OCI-LY7 (cell line): ENCODE measurements at regions not wholly inside any gene's neighbourhood (a gene's known extent, or its start where the extent isn't known, plus 50 kb on each side); places are given as distances from the start of the nearest gene placed in this dataset.

ENCODE experiments used
- BruUV-seq: library from RNA; stranded (reverse); fragments of 400-500 nt; replicated peaks from 2 replicates; lab custom pipeline; 2021; lab: Mats Ljungman, UMichigan
- CTCF ChIA-PET: fragments of 300-600 bp; sonication (Branson Sonifier 250); formaldehyde crosslinking; loops from one replicate; lab custom pipeline; 2022; ENCODE audit warnings: antibody characterized with exemption; ENCODE audit not compliant: unreplicated experiment; lab: Charles Lee
- POLR2A ChIA-PET: fragments of 300-600 bp; sonication (Branson Sonifier 250); formaldehyde crosslinking; loops from one replicate; lab custom pipeline; 2022; ENCODE audit warnings: antibody characterized with exemption; lab: Charles Lee
- DNase-seq: peaks from one replicate; pipeline ENCODE4 v3.0.0-alpha.2; 2015; ENCODE audit warnings: low spot score
- H2AFZ ChIP-seq: fragments of 200-600 bp; sonication (generic), shearing (Covaris generic); 2 replicates; pipeline ENCODE4 v1.6.1; 2014; ENCODE audit warnings: mild to moderate bottlenecking, antibody characterized with exemption, low read length, moderate library complexity
- H3K27ac ChIP-seq: fragments of 200-600 bp; sonication (generic); 2 replicates; pipeline ENCODE4 v1.5.1; 2014; ENCODE audit warnings: mixed run types, low read depth, mild to moderate bottlenecking, moderate library complexity, low read length, inconsistent platforms; ENCODE audit not compliant: poor library complexity, severe bottlenecking
- H3K36me3 ChIP-seq: fragments of 200-600 bp; sonication (generic); 2 replicates; pipeline ENCODE4 v1.6.1; 2014; ENCODE audit warnings: mild to moderate bottlenecking, antibody characterized with exemption, low read length, moderate library complexity, mixed read lengths; ENCODE audit not compliant: insufficient read depth
- H3K4me1 ChIP-seq: fragments of 200-600 bp; sonication (generic); 2 replicates; pipeline ENCODE4 v1.5.1; 2014; ENCODE audit warnings: mild to moderate bottlenecking, low read length; ENCODE audit not compliant: insufficient read depth, poor library complexity, severe bottlenecking
- H3K4me2 ChIP-seq: fragments of 200-600 bp; sonication (generic); 2 replicates; pipeline ENCODE4 v1.6.1; 2014; ENCODE audit warnings: mild to moderate bottlenecking, low read length
- H3K4me3 ChIP-seq: fragments of 200-600 bp; sonication (generic); 2 replicates; pipeline ENCODE4 v1.5.1; 2014; ENCODE audit warnings: mild to moderate bottlenecking, low read depth, low read length; ENCODE audit not compliant: poor library complexity, severe bottlenecking
- H3K79me2 ChIP-seq: fragments of 200-600 bp; sonication (generic); 2 replicates; pipeline ENCODE4 v1.6.1; 2016; ENCODE audit warnings: low read depth, mild to moderate bottlenecking, low read length, moderate library complexity, mixed read lengths; ENCODE audit not compliant: insufficient read depth
- H3K9me2 ChIP-seq: fragments of 200-600 bp; sonication (generic); 2 replicates; pipeline ENCODE4 v1.6.1; 2016; ENCODE audit warnings: mild to moderate bottlenecking, low read length, mixed read lengths; ENCODE audit not compliant: insufficient read depth
- H3K9me3 ChIP-seq: fragments of 200-600 bp; sonication (generic); 2 replicates; pipeline ENCODE4 v1.6.1; 2014; ENCODE audit warnings: mild to moderate bottlenecking, mixed run types, low read length, mixed read lengths
- H4K20me1 ChIP-seq: fragments of 200-600 bp; sonication (generic); 2 replicates; pipeline ENCODE4 v1.6.1; 2014; ENCODE audit warnings: mild to moderate bottlenecking, antibody characterized with exemption, low read length, moderate library complexity, mixed read lengths; ENCODE audit not compliant: insufficient read depth
- CTCF ChIP-seq: fragments of 200-600 bp; sonication (generic); conservative IDR thresholded peaks from 2 replicates; pipeline ENCODE4 v1.5.1; 2014; ENCODE audit warnings: mild to moderate bottlenecking, antibody characterized with exemption, low read length, moderate library complexity, mixed read lengths
- EZH2phosphoT487 ChIP-seq: fragments of 200-600 bp; sonication (generic); IDR thresholded peaks from 2 replicates; pipeline ENCODE4 v1.6.1; 2018; ENCODE audit warnings: low read depth, borderline replicate concordance, mild to moderate bottlenecking, mixed run types, antibody characterized with exemption, low read length, moderate library complexity, mixed read lengths
- intact Hi-C: fragments of 100-400 bp; cut with micrococcal nuclease; formaldehyde crosslinking; loops from one replicate; pipeline ENCODE4 v1.10.0; 2022; ENCODE audit not compliant: unreplicated experiment

- Histone ChIP-seq H3K9me3 (no peaks in the 10 kb centered on the region), H3K27ac (no peak overlapping the region), H4K20me1 (no peaks in the 10 kb centered on the region), H3K4me1 (no peaks in the 10 kb centered on the region), H3K9me2 (no peaks in the 10 kb centered on the region), H3K36me3 (no peaks in the 10 kb centered on the region), H3K4me3 (no peak overlapping the region), H2AFZ (no peak overlapping the region), H3K4me2 (no peak overlapping the region), H3K79me2 (no peaks in the 10 kb centered on the region)
- ChIA-PET CTCF (no interaction called here), POLR2A (no interaction called here)
- no peak for DNase-seq
- BruUV-seq, result no TSS peak
- intact Hi-C loops, result no loop called here
- no peak for TF ChIP-seq EZH2phosphoT487
- TF ChIP-seq CTCF, result no peak
These were observed 110.5 kb downstream of the GAS1 start for GRCh38 chr9:86836797-86837196.

GRCh38 chr9:86836266-86836665, 111.0 kb downstream of the GAS1 start:
- no peaks in the 10 kb centered on the region for H3K79me2 ChIP-seq
- H3K4me1 ChIP-seq, result no peaks in the 10 kb centered on the region
- no peaks in the 10 kb centered on the region for H4K20me1 ChIP-seq
- no peak for TF ChIP-seq EZH2phosphoT487
- ChIA-PET POLR2A (no interaction called here), CTCF (no interaction called here)
- DNase-seq, result no peak
- H2AFZ ChIP-seq, result no peak overlapping the region
- H3K9me2 ChIP-seq, result no peaks in the 10 kb centered on the region
- H3K9me3 ChIP-seq, result no peaks in the 10 kb centered on the region
- H3K36me3 ChIP-seq, result no peaks in the 10 kb centered on the region
- no peak overlapping the region for H3K27ac ChIP-seq
- BruUV-seq, result no TSS peak
- H3K4me2 ChIP-seq, result no peak overlapping the region
- intact Hi-C loops, result no loop called here
- H3K4me3 ChIP-seq, result no peak overlapping the region

- no TSS peak for BruUV-seq
- Histone ChIP-seq H3K9me2 (no peaks in the 10 kb centered on the region), H2AFZ (no peak overlapping the region), H3K27ac (no peak overlapping the region), H3K4me3 (no peak overlapping the region), H3K9me3 (no peaks in the 10 kb centered on the region), H3K4me2 (no peak overlapping the region), H3K36me3 (no peaks in the 10 kb centered on the region), H3K79me2 (no peaks in the 10 kb centered on the region), H3K4me1 (no peaks in the 10 kb centered on the region), H4K20me1 (no peaks in the 10 kb centered on the region)
- no peak for DNase-seq
- no peak for TF ChIP-seq EZH2phosphoT487
- no peak for TF ChIP-seq CTCF
- POLR2A ChIA-PET, result no interaction called here
- CTCF ChIA-PET, result no interaction called here
- intact Hi-C loops, result no loop called here
These were observed 117.0 kb downstream of the GAS1 start for GRCh38 chr9:86830356-86830755.
